Progenitor cell of endocrine pancreas (in vitro differentiated cells): ENCODE measurements at regions not wholly inside any gene's neighbourhood (a gene's known extent, or its start where the extent isn't known, plus 50 kb on each side); places are given as distances from the start of the nearest gene placed in this dataset.

Experiments
- DNase-seq: peaks from one replicate; pipeline ENCODE4 v3.0.0; 2021; ENCODE audit warnings: low spot score; ENCODE audit not compliant: unreplicated experiment
- H3K27ac Mint-ChIP-seq: 2 replicates; pipeline ENCODE4 v1.8.0; 2021; ENCODE audit warnings: mild to moderate bottlenecking, moderate library complexity, mixed read lengths
- H3K27me3 Mint-ChIP-seq: 2 replicates; pipeline ENCODE4 v1.8.0; 2021; ENCODE audit warnings: mixed read lengths
- H3K36me3 Mint-ChIP-seq: 2 replicates; pipeline ENCODE4 v1.8.0; 2022; ENCODE audit warnings: mixed read lengths; ENCODE audit not compliant: insufficient read depth
- H3K4me1 Mint-ChIP-seq: 2 replicates; pipeline ENCODE4 v1.8.0; 2021; ENCODE audit warnings: low read depth, mixed read lengths
- H3K4me3 Mint-ChIP-seq: 2 replicates; pipeline ENCODE4 v1.8.0; 2021; ENCODE audit warnings: low read depth, mild to moderate bottlenecking, moderate library complexity, mixed read lengths
- H3K9me3 Mint-ChIP-seq: 2 replicates; pipeline ENCODE4 v1.8.0; 2021; ENCODE audit warnings: low read depth, mixed read lengths
- CTCF ChIP-seq: fragments of 200-600 bp; sonication (generic); IDR thresholded peaks from one replicate; pipeline ENCODE4 v1.5.0; 2021; ENCODE audit warnings: antibody characterized with exemption, mild to moderate bottlenecking; ENCODE audit not compliant: unreplicated experiment

GRCh38 chr12:124445826-124446225, 121.6 kb downstream of the NCOR2 start:
- no peak overlapping the region for H3K27ac Mint-ChIP-seq
- DNase-seq = no peak
- H3K9me3 Mint-ChIP-seq = no peaks in the 10 kb centered on the region
- peaks cover 22% of the 10 kb centered on the region for H3K36me3 Mint-ChIP-seq
- H3K4me3 Mint-ChIP-seq = no peak overlapping the region
- TF ChIP-seq CTCF = no peak
- peaks cover 4% of the 10 kb centered on the region for H3K4me1 Mint-ChIP-seq
- H3K27me3 Mint-ChIP-seq = no peaks in the 10 kb centered on the region

GRCh38 chr12:124445121-124445718, 122.2 kb downstream of the NCOR2 start:
- no peak for TF ChIP-seq CTCF
- Mint-ChIP-seq H3K9me3 (no peaks in the 10 kb centered on the region), H3K27ac (no peak overlapping the region), H3K27me3 (no peaks in the 10 kb centered on the region), H3K36me3 (peaks cover 23% of the 10 kb centered on the region), H3K4me3 (no peak overlapping the region), H3K4me1 (peaks cover 4% of the 10 kb centered on the region)
- DNase-seq = no peak

GRCh38 chr12:124443931-124444712, 123.3 kb downstream of the NCOR2 start:
- no peak overlapping the region for H3K4me3 Mint-ChIP-seq
- peak overlapping the region; percentile 15 for H3K27ac Mint-ChIP-seq
- TF ChIP-seq CTCF = no peak

GRCh38 chr12:124442772-124443445, 124.5 kb downstream of the NCOR2 start:
- DNase-seq = no peak
- Mint-ChIP-seq H3K36me3 (peaks cover 17% of the 10 kb centered on the region), H3K9me3 (no peaks in the 10 kb centered on the region), H3K4me1 (peaks cover 4% of the 10 kb centered on the region), H3K27ac (peak overlapping the region; percentile 80), H3K27me3 (no peaks in the 10 kb centered on the region), H3K4me3 (no peak overlapping the region)
- TF ChIP-seq CTCF = no peak

More at GRCh38 chr12:124443931-124444712, 123.3 kb downstream of the NCOR2 start:
- no peaks in the 10 kb centered on the region for H3K9me3 Mint-ChIP-seq
- H3K4me1 Mint-ChIP-seq = peaks cover 4% of the 10 kb centered on the region
- H3K27me3 Mint-ChIP-seq = no peaks in the 10 kb centered on the region
- DNase-seq = no peak
- H3K36me3 Mint-ChIP-seq = peaks cover 22% of the 10 kb centered on the region

- H3K9me3 Mint-ChIP-seq = no peaks in the 10 kb centered on the region
- no peak for DNase-seq
- peaks cover 4% of the 10 kb centered on the region for H3K4me1 Mint-ChIP-seq
- H3K4me3 Mint-ChIP-seq = no peak overlapping the region
- no peak for TF ChIP-seq CTCF
- no peaks in the 10 kb centered on the region for H3K27me3 Mint-ChIP-seq
- peaks cover 17% of the 10 kb centered on the region for H3K36me3 Mint-ChIP-seq
- peak overlapping the region; percentile 80 for H3K27ac Mint-ChIP-seq
These were observed 125.1 kb downstream of the NCOR2 start for GRCh38 chr12:124442281-124442680.
